GM21723 (cell line): ENCODE measurements at regions not wholly inside any gene's neighbourhood (a gene's known extent, or its start where the extent isn't known, plus 50 kb on each side); places are given as distances from the start of the nearest gene placed in this dataset.
"Not testable (repeated sequence)": the region's sequence is repeated elsewhere in the genome, so short reads cannot be mapped to it uniquely, and the experiment has no call there.

Source experiments
- ATAC-seq: cut with Tn5 transposase; IDR thresholded peaks from one replicate; pipeline ENCODE4 v1.9.1; 2021; ENCODE audit warnings: mild to moderate bottlenecking, moderate library complexity; ENCODE audit not compliant: unreplicated experiment

DNA sequence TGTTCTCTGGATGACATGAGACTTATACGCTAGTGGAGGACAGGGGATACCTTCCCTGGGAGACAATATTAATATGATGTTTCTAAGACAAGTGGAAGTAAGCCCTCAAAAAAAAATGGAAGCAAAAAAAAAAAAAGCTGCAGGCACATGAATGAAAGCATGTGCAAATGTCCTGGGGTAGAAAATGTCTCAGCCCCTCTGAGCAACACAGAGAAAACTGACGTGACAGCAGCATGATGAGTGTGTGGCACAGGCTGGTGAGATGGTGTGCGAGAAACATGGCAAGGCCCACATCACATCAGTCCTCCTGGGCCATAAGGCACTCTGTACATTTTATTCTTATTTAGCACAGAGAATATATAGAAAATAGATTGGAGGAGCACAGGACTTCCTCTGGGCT, 254.7 kb upstream of the PFKP start:
- ATAC-seq: no peak

DNA sequence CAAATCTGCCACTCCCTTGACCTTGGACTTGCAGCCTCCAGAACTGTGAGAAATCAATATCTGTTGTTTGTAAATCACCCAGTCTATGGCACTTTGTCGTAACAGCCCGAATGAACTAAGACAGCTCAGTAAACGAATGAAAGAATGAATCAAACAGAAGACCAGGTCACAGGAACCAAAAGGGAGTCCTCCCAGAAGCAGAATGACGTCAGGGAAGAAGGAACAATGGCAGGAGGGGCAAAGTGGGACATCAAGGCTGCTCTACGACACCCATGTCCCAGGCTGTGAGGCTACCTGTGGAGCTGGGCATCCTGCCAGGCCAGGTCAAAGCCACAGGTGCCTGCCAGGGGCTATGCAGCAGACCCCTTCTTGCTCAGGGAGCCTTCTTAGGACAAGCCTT, 267.2 kb upstream of the PFKP start:
- ATAC-seq: no peak

DNA sequence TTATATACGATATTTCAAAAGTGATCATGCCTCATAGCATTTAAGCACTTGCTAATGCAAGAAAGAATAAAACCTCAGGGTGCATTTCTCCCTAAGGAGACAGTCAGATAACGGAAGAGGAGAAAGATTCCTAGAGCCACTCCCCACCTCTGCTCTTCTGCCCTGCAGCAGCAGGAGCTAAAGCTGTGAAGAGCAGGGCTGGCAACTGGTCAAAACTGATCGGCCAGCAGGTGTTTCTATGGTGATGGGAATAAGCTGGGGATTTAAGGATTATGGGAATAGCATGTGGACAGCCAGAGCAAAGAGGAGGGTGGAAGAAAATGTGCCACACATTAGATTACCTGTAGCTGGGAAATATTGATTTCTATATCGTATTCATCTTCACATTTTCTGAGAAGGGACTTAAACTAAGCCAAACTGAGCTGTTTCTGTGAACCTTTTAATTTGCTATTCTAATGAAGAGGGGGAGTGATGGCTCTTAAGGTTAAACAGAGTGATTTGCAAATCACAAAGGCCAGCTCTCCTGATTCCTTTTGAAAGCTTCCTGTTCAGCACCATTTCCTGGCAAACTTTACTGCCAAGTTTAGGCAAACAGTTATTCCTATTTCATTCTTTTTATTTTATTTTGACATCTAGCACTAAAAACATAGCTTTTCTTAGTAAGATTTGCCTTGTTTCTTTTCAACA, 268.9 kb upstream of the PFKP start:
- ATAC-seq: no peak

DNA sequence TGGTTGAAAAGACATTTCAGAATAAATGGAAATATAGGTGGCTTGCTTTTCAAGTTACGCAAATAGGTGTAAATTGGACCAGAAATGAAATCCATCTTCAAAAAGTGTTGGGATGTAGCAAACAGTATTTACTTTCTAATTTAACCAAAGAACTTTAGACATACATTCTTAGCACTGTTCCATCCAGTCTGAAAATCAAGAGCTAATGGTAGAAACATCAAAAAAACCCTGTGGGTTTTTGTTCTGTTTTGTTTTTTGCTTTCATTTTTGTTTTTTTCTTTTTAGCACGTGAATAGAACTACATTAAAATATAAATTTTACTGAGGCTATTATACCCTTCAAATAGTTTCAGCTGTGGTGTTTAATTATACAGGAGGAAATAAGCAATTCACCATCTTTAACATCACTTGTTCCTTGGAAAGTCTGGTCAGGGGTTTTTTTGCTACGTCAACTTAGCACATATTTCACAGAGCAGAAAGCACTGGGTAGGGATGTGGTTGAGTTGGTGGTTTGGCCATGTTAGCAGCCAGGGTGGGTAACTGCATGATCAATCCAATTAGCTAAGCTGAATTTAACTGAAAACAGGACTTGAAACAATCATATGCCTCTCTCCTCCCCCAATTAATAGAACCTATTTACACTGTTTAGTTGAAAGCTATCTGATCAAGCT, 275.4 kb upstream of the PFKP start:
- peak; percentile 78 for ATAC-seq

DNA sequence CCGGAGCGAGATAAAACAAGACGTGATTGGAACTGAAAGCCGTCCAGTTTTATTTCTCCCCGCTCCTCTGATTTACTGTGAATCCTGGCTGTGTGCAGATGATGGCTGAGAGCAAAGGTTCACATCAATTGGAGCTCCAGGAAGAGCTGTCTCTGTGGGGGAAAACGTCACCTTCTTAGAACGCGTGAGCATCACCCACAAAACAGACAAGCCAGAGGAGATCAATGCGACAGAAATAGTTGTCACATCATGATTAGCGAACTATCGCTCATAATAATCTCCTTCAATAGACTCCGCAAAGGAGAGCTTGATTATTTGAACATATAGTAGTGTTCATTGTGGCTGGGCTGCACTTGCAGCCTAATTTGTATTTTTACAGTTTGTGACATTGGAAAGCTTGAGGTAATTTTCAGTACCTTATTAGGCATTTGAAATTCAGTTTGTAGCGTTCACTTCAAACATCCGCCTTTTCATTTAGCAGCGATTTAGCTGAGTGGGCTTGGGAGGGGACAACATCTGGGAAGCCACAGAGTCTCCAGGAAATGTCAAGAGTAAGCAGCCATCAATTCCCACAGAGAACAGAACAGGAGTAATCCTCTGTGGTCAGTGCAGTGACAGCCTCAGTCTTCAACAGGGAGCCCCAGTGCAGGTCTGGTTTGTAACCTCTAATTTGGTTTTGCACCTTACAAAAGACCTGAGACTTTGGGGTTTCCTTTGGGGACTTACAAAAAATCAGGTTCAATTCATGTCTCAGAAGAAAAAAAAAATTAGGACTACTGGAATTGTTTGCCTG, 276.8 kb upstream of the PFKP start:
- ATAC-seq: no peak

DNA sequence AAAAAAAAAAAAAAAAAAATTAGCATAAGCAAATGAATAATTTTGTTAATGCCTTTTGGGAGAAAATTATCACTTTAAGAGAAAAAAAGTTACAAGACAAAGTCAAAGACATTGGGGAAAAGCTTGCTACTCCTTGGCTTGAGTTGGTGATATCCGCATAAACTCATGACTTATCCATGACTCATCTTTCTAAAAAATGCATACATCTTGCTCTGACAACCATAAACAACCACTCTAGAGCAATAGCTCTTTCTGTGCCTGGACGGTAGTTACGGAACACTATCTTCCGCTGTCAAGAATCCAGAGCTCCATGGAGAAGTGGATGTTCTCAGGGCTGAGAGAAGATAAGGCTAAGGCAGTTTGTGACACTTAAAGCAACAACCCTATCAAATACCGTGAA, 281.1 kb upstream of the PFKP start:
- no peak for ATAC-seq

DNA sequence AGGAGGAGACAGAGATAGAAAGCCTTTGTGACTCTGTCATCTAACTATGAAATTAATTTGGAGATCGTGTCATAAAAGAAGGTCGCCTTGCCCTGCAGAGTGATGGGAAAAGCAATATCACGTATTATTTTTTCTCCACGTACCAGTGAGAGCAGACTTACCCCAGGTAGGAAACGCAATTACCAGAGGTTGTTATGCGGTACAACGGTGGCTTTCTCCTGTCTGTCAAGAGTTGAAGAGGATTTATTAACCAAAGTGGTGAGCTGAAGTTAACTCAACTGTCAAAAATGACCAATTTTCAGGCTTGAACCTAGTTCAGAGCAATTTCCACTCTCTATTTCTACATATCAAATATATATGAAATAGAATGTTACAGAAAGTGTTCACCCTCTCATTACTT, 282.6 kb upstream of the PFKP start:
- ATAC-seq: no peak

DNA sequence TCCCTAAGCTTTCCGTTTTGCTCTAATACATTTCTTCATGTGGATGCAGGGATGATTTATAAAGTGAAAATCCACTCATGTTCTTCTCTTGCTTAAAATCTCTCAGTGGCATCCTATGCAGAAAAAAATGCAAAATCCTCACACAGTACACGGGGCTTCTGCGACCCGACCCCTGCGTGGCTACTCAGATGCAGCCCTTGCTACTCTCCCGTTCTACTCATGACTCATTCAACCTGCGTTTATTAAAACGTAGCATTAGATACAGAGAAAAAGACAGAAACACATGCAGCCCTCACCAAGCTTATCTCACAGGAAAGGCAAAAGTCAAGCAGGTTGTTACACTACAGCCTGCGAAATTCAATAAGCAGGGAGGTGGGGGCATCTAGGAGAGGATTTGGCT, 284.4 kb upstream of the PFKP start:
- no peak for ATAC-seq

DNA sequence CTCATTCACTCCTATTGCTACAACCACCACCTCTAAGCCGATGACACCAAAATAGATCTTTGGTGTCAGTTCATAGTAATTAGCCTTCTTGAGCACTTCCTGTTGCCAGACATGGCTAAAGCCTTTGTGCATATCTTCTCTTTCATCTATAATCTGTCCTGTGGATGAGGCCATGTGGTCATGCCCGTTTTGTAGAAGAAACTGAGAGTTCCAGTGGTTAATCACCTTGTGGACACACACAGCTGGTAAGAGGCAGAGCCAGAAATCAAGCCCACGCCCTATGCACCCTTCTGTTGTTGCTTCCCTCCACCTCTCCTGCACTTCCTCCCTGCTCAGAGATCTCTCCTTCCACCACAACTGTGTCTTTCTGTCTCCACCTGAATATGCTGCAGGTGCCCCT, 285.1 kb upstream of the PFKP start:
- ATAC-seq: no peak

DNA sequence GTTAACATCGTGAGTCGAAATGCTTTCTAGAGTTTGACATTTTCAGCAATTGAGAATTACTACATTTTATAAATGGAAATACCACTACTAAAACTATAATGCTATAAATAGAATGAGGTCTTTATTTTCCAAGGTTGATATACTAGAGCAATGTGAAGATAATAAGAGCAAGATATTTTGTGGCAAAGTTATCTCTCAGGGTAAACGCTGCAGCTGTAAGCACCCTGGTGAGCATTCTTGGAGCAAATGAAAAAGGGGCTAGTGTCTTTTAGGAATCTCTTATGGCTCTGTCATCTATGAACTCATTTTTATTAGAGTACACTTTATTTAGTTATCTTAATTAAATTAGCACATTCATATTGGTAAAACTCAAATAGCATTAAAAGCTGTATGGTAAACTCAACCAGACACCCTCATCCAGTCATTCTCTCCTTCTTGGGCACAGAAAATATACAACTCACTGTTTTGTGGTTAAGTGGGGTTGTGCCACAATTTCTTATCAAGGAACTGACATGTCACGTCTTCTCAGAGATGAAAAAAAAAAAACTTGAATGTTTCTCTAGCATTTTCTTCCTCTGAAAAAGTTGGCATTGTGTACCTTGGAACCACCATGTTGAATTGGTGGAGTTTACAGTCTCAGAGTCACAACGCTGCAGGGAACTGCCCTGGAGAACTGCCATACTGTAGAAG, 289.5 kb upstream of the PFKP start:
- no peak for ATAC-seq

DNA sequence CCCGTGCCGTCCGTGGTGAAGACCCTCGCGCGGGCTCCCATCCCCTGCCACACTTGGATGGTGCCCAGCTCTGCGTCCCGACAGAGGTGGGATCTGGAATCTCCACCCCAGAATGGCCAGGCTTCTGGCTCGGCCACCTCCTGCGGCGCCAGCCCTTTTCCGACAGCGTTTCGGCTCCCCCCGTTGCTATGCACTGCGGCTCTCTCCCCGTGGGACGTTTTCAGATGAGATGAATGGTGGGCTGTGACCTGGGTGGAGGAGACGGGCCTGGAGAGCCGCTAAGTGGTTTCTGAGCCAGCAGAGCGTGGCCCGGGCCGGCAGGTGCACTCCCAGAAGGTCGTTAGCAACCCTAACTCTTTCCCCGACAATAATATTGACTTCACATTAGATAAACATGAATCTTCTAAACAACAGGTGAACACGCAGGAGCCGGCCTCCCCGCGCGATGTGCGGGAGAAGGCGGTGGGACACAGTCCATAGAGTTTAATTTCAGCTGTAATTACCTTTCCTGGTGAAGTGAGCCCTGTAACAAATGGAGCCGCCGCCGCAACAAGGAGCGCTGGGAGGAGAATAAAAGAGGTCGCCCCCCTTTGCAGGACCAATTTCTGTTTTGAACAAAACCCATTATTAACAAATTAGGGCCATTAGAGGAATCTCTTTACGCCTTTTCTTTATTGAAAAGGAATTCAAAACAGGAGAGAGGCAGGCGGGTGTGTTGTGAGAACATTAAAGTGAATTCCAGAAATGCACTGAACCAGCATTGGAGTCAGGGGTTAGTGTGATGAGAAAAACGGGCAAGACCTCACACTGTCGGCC, 294.3 kb upstream of the PFKP start:
- ATAC-seq: no peak

DNA sequence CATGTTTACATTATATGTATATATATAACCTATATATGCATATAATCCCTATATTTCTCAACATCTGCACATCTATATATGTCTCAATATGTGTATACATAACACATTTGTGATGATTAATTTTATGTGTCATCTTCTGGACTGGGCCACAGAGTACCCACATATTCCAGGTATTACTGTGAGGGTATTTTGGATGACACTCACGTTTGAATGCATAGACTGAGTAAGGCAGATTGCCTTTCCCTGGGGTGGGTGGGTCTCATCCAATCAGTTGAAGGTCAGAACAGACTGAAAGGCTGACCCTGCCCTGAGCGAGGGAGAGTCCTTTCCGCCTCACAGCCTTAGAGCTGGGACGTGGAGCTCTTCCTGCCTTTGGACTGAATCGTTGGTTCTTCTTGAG, 295.2 kb upstream of the PFKP start:
- no peak for ATAC-seq

DNA sequence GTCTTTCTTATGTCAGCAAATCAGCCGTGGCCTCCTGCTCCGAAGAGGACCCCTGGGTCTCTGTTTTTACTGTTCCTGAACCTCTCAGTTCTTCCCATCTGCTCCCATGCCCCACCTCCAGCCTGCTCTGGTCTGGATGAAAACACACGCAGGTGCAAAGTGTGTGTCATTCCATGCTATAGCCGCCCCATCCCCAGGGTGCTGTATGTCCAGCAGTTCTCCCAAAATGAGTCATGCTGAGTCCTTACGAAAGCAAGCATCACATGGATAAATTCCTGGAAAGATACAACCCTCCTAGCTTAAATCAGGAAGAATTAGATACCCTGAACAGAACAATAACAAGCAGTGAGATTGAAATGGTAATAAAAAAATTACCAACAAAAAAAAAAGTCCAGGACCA, 300.1 kb upstream of the PFKP start:
- not testable (repeated sequence) for ATAC-seq

DNA sequence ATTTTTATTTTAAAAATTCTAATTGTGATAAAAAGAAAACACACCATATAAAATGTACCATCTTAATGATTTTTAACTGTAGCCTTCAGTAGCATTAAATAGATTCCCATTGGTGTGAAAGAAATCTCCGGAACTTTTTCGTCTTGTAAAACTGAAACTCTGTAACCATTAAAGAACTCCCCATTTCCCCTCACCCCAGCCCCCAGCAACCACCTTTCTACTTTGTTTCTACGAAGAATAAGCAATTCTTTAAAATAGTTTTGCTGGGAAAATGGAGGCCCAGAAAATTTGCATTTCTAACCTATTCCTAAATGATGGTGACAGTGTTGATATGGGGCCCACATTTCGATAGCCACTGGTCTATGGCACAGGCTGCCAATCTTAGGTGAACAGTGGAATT, 305.4 kb upstream of the PFKP start:
- no peak for ATAC-seq

DNA sequence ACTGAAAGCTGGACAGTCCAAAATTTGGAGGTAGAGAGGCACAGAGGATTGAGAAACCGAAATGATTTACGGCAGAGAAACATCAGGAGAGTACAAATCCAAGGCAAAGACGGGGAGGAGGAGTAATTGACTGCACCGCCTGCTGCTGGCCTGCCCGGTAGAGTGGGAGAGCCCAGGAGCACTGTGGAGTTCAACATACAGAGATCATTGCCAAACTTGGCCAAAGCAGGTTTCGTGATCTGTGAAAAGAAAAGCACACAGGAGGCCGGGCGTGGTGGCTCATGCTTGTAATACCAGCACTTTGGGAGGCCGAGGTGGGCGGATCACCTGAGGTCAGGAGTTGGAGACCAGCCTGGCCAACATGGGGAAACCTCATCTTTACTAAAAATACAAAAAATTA, 306.0 kb upstream of the PFKP start:
- no peak for ATAC-seq

DNA sequence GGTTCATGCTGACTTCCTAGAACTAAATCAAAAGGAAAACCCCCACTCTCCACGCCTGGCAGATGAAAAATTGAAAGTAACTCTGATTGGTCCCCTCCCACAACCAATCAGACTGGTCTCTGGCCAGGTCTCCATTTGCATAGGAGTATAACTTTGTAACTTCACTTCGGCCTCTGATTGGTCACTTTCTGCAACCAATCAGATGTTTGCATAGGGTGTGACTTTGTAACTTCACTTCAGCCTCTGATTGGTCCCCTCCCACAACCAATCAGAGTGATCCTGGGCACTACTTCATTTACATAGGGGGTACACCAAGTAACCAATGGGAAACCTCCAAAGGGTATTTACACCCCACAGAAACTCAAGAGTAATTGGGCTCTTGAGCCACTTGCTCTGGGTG, 306.6 kb upstream of the PFKP start:
- no peak for ATAC-seq

DNA sequence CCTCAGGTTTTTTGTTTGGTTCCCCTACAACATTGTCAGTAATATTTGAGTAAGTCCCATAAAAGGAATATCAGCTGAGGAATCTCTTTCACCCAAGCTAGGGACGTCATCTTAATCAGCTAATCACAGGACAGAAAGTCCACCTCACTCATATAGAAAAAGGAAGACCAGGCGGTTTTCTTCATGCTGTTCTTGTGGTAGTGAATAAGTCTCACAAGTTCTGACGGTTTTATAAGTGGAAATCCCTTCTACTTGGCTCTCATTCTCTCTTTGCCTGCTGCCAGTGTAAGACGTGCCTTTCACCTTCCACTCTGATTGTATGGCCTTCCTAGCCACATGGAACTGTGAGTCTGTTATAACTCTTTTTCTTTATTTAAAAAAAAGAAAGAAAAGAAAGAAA, 308.1 kb upstream of the PFKP start:
- ATAC-seq: no peak

DNA sequence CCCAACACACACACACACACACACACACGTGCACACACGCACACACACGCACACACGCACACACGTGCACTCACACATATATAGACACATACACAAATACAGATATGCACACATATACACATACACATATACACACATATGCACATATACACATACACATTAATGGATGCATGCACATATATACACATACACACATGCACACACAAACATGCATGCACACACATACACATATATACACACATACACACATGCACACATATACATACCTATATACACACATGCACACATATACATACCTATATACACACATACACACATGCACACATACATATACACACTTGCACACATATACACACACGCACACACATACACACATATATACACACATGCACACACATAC, 312.4 kb upstream of the PFKP start:
- no peak for ATAC-seq

DNA sequence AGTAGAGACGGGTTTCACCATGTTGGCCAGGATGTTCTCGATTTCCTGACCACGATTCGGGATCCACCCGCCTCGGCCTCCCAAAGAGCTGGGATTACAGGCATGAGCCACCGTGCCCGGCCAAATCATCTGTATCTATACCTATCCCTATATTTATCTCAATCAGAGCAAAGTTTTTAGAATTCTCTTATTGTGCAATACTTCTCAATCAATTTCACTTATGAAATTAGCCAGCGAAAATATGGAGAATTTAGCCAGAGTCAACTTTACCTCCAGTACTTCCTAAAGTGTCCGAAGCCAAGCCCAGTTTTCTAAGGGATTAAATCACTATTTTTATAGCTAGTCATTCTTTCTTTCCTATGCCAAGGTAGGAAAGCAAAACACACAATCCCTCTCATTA, 319.1 kb upstream of the PFKP start:
- ATAC-seq: no peak

DNA sequence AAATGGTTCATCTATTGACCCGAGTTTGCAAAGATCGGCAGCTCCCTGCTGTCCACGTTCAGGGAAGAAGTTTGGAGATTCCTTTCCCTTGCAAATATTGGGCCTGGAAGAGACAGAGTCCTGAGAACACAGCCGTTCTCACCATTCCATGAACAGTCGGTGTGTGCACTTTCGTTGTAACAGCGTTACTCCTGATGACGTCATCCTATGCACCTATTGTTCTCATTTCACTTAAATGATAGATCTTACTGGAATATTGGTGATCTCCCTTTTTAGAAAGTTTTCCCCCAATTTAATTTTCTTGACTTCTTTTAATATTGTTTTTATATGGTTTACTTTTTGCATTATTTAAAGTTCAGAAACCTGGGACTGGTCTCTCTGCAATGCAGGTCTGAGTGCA, 320.7 kb upstream of the PFKP start:
- ATAC-seq: no peak

DNA sequence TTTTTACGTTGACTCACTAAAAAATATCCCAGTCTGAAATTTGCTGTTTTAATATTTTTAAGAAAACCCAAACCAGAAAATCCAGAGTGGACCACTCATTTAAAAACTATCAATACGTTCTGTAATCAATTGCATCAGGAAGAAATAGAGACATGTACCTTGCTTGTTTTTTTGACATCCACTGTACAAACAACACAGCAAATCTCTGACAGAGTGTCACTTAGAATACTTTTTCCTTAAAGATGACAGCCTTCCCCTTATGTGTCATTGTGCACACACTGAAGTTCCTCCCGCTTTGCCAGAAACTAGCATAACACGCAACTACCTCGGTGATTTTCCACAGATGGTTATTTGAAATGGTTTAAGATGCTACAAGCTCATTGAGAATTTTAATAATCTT, 321.7 kb upstream of the PFKP start:
- ATAC-seq: no peak
